Nucleus accumbens (tissue), 56 donors: ENCODE measurements at regions not wholly inside any gene's neighbourhood (a gene's known extent, or its start where the extent isn't known, plus 50 kb on each side); places are given as distances from the start of the nearest gene placed in this dataset.

ENCODE experiments used
- DNase-seq, 56 donors: peaks; one replicate each; lab custom pipeline; 2025; lab: John Stamatoyannopoulos, UW

GRCh38 chrX:22392133-22392948, 119.6 kb downstream of the CBLL2 start:
- DNase-seq: no peak

GRCh38 chrX:22395372-22395771, 122.7 kb downstream of the CBLL2 start:
- no peak for DNase-seq

GRCh38 chrX:22396408-22396807, 123.7 kb downstream of the CBLL2 start:
- no peak for DNase-seq

- no peak for DNase-seq
These were observed 124.9 kb downstream of the CBLL2 start for GRCh38 chrX:22397566-22397965.

GRCh38 chrX:22399437-22400192, 126.9 kb downstream of the CBLL2 start:
- no peak for DNase-seq

- no peak for DNase-seq
These were observed 131.6 kb downstream of the CBLL2 start for GRCh38 chrX:22404297-22404696.

GRCh38 chrX:22406201-22406737, 133.6 kb downstream of the CBLL2 start:
- no peak for DNase-seq

- no peak for DNase-seq
These were observed 136.7 kb downstream of the CBLL2 start for GRCh38 chrX:22409418-22409817.

GRCh38 chrX:22424122-22424915, 151.6 kb downstream of the CBLL2 start:
- no peak for DNase-seq

GRCh38 chrX:22424919-22425318, 152.2 kb downstream of the CBLL2 start:
- no peak for DNase-seq

GRCh38 chrX:22429704-22430103, 157.0 kb downstream of the CBLL2 start:
- no peak for DNase-seq

- no peak for DNase-seq
These were observed 158.0 kb downstream of the CBLL2 start for GRCh38 chrX:22430701-22431100.

GRCh38 chrX:22433292-22434070, 160.8 kb downstream of the CBLL2 start:
- DNase-seq: peak in 1 of 56 donors; percentile 0

- DNase-seq: no peak
These were observed 173.2 kb downstream of the CBLL2 start for GRCh38 chrX:22445880-22446279.

- no peak for DNase-seq
These were observed 190.2 kb downstream of the CBLL2 start for GRCh38 chrX:22462959-22463358.

- no peak for DNase-seq
These were observed 194.9 kb downstream of the CBLL2 start for GRCh38 chrX:22467571-22467970.

GRCh38 chrX:22481436-22481835, 208.7 kb downstream of the CBLL2 start:
- no peak for DNase-seq

GRCh38 chrX:22486296-22486695, 213.6 kb downstream of the CBLL2 start:
- DNase-seq: no peak

GRCh38 chrX:22516893-22517292, 244.2 kb downstream of the CBLL2 start:
- DNase-seq: no peak
